AG08396 (cell line): ENCODE measurements at regions not wholly inside any gene's neighbourhood (a gene's known extent, or its start where the extent isn't known, plus 50 kb on each side); places are given as distances from the start of the nearest gene placed in this dataset.
"Not testable (repeated sequence)": the region's sequence is repeated elsewhere in the genome, so short reads cannot be mapped to it uniquely, and the experiment has no call there.

Source experiments
- DNase-seq: peaks from one replicate; pipeline ENCODE4 v3.0.0; 2012; ENCODE audit warnings: low spot score, mixed read lengths

DNA sequence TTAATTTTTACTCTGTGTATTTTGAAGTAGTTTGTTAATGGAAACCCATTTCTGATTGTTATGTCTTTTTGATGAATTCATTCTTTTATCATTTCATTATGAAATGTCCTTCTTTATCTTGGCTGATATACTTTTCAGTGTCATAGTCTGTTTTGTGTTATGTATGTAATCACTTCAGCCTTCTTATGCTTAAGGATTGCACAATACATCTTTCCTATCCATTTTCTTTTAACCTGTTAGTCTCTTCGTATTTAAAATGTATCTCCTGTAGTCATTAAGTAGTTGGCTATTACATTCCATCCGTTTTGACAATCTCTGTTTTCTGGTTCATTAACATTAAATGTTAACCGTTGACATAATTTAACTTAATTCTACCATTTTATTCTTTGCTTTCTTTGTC is 344.6 kb upstream of the CTNND2 start:
- no peak for DNase-seq

DNA sequence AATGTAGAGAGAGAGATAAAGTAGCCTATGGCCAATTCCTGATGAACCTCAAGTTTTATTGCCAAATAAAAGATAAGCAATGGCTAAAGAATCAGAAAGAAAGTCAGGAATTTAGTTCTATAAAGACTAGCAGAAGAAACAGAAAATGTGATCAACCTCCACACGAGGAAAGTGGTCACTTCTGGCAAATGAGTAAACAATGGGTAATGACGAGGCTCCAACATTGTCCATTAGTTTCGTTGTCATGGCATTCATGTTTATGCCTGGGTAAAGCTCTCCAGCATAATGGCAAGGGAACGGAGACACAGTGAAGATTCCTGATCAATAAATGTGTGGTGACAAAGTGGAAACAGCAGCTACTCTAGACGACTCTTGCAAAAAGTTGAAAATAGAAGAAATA is 341.8 kb upstream of the CTNND2 start:
- DNase-seq = no peak

DNA sequence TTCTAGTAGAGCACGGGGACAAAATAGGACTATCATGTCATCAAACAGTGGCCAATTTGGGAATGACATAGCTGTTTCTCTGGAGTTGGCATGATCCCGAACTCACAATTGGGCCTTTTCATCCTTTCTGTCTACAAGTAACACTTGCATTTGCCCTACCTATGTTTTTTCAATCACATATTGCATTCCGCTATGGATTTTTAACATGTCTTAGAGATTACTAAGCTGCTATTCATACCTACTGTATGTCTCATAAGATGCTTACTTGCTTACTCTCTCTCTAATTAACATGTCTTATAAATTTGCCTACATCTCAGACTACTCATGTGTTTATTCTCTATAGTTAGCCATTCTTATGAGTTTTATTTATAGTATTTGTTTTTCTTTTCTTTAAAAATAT is 341.2 kb upstream of the CTNND2 start:
- DNase-seq = no peak

DNA sequence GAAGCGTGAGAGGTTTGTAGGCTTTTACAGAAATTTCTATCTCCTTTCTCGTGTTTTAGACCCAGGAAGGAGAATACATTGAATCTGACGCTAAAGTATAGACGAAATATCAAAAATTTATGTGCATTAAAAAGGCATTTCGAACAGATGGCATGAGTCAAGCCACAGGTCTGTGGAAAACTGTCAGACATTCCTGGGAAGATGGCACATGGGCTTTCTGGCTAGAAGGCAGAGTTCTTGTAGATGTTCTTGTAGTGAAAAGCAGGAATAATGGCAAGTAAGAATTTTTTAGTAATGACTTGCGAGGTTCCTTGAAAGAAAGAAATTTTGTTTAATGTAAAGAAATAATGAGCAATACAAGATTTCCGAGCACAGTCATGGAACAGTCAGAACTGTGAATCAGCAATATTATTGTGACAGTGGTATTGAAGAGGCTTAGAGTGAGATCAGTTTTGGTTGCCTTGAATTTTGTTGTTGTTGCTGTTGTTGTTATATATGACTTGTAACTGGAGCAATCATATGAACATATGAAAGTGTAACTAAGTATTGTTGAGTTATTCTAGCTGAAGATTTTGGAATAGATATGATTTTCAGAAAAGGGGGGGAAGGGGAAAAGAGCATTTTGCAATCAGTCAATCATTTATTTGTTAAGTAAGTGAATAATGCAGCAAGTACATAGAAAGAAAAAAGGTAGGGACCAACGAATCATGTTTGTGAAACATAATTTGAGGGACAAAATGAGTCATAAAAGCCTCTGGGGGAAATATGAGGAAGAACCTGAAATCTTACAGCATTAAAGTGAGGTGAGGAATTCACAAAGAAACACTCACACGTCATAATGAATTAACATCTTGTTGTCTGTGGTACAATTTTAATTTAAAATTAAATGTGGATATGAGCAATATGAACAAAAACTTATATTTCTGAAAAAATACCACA is 339.0 kb upstream of the CTNND2 start:
- no peak for DNase-seq

DNA sequence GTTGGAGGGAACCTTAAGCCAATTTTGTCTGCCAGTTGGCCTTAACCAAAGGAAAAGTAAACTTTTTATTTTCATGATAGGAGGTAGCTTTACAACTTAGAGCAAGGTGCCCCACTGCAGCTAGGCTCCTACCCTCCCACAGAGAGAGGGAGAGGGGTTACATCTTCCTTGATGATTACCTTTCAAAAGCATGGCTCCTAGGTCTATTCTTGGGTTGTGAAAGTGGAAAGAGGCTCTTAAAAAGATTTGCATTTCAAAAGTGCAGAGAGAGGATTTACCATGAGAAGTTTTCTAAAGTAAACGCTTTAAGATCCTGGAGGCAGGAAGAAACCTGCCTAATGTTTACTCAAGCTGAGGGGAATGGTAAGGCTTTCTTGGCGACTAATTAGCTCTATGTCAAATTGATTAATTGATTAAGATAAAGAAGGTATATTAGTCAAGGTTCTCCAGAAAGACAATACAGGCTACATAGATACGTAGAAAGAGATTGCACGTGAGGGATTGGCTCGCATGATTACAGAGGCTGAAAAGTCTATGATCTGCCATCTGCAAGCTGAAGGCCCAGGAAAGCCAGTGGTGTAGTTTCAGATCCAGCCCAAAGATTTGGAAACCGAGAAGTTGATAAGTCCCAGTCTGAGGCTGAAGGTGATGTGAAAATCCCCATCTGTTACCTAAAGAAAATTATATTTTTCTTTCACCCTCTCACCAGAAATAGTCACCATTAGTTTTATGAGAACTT is 333.8 kb upstream of the CTNND2 start:
- DNase-seq = no peak

DNA sequence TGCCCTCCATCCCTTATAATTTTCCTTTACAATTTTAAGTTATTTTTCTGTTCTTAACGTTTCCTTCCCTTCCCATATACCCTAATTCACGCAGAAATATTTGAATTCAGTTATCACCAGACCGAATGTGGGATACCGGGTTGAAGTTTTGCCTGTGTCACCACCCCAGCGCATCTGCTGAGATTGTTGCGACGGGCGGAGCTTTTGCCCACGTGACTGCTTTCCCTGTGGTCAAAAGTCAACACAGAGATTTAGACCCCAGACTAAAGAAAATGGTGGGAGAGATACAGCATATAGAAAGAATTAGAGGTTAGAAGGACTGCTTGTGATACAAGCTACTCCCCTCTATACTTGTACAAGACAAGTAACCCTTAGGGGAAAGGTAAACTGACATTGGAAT is 326.4 kb upstream of the CTNND2 start:
- DNase-seq = no peak

DNA sequence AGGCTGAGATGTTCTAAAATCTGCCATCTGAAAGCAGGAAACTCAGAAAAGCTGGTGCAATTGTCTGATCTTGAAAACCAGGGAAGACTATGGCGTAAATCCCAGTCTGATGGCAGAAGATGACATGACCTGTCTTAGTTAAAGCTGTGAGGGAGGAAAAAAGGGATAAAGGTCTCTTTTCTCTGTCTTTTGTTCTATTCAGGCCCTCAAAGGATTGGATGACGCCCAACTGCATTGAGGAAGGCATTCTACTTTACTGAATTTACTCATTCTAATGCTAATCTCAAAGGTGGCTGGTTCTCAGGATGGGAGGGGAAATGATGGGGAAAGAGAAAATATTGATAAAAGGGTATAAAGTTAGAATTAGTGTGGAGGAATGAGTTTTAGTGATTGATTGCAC is 312.8 kb upstream of the CTNND2 start:
- DNase-seq = no peak

DNA sequence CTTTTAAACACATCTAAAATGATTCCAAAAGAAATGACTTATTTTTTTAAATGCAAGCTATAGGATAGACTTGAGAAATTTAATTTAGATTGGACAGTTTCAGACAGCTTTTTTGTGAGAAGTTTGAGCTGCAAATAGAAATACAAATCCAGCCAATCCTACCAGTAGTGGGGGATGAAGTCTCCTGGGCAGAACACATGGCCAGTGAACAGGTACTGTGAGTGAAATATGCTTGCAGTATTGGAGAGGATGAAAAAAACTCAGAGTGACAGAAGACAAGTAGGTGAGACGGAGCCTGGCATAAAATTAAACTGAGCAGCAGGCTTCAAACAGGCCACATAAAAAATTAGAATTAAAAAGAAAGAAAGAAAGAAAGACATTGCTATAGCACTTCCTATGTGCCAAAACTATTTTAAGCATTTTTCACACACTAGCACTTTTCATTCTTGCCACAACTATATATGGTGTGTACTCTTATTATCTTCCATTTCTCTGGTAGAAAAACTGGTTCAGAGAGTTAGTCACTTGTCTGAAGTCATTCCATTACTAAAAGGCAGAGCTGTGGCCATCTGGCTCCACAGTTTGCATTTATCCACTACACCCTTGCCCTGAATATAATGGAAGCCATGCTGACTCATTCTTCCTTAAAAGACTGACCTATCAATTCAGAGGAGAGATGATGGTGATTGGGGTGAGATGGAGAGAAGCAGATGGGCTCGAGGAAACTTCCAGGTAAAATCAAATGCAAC is 310.2 kb upstream of the CTNND2 start:
- DNase-seq = no peak

DNA sequence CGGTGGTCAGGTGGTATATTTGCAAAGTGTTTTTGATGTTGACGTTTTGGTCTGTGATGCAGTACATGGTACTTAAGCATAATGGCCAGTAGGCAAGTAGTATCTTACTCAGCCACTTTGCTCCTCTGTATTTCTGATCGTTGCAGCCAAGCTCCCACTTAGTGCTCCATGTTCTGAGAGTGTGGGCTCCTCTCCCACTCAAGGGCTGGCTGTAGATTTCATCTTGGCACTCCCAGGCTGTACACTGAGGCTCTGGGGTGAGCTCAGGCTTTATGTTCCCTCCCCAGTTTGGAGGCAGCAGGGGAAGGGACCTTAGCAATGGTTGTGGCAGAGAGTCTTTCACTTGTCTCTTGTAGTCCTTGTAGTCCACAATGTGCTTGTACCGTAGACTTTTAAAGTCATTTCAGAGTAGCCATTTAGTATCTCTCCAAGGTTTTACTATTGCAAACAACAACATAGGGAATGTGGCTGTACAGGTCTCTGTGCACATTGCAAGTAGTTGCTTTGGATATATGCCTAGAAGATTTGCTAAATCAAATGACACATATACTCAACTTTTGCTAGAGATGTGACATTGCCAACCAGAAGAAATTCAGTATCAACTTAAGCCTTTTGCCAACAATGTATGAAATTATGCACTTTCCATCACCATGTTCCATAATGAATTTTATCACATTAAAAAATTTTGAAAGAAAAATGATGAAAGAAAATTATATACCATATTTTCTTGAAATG is 304.3 kb upstream of the CTNND2 start:
- DNase-seq = no peak

DNA sequence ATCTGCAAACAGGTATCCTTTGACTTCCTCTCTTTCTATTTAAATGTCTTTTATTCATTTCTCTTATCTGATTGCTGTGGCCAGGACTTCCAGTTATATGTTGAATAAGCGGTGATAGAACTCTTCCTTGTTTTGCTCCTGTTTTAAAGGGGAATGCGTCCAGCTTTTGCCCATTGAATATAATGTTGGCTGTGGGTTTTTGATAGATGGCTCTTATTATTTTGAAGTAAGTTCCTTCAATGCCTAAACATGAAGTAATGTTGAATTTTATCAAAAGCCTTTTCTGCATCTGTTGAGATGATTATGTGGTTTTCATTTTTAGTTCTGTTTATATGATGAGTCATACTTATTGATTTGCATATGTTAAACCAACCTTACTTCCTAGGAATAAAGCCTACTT is 300.5 kb upstream of the CTNND2 start:
- DNase-seq = no peak

DNA sequence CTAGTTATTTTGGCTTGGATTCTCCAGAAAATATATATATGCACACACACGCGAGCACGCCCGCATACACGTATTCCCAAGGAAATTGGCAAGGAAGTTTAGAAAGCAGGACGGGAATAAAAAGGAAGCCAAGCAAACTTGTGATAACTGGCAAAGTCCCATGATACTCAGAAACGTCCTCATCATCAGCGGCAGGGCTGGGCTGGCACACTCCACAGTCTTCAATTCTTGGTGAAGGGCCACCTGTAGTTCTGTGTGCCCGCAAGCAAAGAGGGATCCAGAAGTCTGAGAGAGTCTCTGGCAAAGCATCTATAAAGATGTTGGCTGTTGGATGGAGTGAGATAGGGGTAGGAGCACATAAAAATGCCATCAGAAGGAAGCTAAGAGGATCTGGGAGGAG is 289.3 kb upstream of the CTNND2 start:
- DNase-seq = no peak

DNA sequence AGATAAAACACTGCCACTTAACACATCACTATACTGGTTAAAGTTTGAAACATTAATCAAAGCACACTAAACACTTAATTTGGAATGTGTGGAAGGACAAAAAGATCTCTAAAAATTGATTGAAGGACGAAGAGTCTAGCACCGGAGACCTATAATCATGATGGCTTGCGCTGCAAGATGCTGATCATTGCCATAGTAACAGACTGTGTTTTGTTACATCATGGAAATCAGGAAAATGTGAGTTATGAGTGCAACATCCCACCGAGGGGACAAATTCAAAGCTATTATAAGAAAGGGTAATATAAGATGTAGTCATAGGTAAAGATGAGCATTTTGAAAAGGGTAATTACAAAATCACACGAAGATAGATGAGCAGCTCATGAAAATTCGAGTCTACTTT is 278.8 kb upstream of the CTNND2 start:
- no peak for DNase-seq

DNA sequence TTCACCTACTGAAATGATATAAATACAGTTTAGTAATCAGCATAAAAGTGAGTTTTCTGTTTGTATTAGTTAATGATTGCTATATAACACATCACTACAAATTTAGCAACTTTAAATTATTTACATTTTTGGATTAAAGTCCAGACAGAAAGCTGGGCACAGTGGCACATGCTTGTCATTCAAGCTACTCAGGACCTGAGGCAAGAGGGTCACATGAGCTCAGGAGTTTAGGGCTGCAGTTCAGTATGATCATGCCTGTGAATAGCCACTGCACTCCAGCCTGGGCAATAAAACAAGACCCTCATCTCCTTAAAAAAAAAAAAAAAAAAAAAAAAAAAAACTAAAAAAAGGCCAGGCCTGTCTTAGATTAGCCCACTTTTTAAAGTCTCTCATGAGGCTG is 273.6 kb upstream of the CTNND2 start:
- no peak for DNase-seq

DNA sequence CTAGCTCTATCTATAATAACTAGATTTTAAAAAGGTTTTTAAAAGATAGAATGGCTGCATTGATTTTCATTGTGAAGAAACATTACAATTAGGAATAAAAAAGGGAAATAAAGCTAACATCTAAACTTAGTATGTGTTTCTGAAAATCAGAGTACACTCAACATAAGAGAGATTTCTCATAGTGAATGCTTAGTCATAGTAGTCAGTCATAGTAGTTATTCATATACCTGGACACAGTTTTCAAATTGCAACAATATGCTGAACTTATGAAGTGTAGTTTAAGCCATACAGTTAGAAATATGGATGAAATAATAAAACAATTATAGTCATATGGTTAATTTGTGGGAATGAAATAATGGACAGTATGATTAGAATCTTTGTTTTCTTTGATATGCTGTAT is 273.0 kb upstream of the CTNND2 start:
- DNase-seq = no peak

DNA sequence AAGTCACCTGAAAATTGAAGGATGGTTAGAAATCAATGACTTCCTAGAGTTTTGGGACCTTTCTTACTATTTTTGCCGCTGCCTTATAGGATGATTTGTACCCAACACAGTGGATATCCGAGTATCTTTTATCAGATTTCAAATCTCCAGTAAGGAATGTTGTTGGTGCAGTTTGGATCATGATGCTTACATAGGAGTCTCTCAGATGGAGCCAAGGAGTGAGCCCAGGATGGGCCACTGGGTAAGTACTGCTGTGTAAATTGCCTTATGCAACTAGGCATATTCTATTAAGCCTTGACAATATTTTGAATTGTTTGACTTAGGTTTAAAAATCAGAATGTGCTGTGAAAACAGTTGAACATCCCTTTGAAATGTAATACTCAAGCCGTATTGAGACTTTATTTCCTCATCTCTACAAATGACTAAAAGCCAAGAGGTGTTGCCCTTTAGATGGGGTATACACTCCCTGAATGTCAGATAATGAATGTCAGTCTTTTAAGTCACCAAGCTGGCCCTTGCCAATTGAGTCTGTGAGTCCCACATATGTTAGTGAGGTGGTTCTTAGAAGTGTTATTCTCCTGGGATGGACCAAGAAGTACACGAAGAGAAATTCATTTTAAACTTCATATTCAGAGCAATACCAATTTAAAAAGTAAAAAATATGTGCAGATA is 271.8 kb upstream of the CTNND2 start:
- DNase-seq = no peak

DNA sequence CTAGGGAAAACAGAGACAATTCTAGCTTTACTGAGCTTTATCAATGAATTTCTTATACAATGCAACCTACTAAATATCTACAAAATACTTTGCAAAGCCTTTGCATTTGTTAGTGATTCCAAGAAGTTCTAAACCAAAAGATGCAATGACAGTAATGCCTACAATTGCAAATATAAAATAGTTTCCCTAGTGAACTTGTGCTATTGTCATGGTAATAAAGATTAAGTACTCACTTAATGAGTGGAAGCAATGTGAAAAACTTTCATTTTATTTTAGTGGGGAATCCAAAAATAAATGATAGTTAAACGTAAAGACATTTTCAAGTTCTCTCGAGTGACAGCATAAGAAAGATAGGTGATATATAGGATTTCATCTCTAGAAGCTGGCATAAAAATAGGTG is 270.5 kb upstream of the CTNND2 start:
- no peak for DNase-seq

DNA sequence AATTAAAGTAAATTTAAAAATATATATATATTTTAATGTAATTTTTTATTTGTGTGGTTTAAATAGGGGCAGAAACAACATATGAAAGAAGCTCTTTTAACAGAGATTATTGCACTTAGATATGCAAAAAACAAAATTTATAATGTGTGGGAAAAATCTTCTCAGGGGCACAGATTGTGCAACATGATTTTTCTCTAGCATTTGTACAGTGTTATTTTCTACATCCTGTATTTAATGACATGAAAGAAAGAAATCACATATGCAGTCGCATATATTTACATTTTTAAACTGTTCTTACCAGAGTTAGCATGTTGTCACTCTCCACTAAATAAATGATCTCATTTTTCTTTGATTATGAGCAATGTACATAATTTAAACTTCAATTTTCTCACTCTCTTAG is 265.3 kb upstream of the CTNND2 start:
- DNase-seq = no peak

DNA sequence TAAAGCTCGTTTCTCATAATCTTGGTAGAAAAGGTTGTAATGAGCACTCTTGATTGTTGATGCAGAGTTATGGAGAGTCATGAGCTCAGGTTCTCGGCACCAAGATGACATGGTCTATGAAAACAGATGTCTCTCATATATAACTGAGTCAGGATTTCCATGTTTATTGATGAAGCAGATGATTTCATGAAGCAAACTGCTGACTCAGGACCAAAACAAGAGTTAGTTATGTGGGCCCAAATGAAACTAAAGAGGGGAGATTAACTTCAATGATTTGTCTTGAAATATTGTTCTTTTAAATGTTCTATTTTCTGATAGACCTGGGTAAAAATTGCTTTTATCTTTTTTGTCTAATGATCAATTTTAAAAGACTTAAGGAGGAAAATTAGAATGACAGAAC is 258.6 kb upstream of the CTNND2 start:
- DNase-seq = no peak

DNA sequence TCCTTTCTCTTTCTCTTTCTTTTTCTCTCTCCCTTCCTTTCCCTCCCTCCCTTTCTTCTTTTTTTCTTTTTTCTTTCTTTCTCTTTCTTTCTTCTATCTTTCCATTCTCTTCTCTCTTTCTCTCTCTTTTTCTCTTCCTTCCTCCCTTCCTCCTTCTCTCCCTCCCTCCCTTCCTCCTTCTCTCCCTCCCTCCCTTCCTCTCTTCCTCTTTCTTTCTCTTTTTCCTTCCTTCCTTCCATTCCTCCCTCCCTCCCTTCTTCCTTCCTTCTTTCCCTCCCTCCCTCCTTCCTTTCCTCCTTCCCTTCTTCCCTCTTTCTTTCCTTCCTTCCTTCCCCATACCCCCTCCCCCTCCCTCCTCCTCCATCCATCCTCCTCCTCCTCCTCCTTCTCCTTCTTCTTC is 243.3 kb upstream of the CTNND2 start:
- DNase-seq = no peak

DNA sequence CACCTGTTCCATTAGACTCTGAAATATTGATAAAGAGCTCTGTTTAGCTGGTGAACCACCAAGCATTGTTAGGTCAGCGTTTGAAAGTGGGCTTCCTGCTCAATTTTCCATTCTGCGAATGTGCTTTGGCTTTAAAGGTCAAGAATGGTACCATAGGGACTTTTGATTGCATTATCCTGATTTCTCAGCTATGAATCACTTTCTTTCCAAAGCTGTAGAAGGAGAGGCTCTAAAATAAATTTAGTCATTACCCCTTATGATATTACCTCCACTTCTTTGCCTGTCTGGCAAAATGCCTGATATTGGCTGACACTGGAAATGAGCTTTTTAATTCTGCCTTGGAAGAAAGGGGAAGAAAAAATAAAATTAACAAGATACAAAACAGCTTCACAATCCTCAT is 237.2 kb upstream of the CTNND2 start:
- DNase-seq = no peak

DNA sequence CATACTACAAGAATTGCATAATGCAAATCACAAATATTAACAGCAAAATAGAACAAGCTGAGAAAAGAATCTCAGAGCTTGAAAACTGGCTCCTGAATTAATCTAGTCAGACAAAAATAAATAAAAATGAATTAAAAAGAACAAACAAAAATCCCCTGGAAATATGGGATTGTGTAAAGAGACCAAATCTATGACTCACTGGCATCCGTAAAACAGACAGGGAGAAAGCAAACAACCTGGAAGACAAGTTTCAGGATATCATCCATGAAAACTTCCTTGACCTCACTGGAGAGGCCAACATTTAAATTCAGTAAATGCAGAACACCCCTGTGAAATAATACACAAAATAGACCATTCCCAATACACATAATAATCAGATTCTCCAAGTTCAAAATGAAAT is 229.3 kb upstream of the CTNND2 start:
- no peak for DNase-seq

DNA sequence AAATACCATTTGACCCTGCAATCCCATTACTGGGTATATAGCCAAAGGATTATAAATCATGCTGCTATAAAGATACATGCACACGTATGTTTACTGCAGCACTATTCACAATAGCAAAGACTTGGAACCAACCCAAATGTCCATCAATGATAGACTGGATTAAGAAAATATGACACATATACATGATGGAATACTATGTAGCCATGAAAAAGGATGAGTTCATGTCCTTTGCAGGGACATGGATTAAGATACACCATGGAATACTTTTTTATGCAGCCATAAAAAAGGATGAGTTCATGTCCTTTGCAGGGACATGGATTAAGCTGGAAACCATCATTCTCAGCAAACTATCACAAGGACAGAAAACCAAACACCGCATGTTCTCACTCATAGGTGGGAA is 226.8 kb upstream of the CTNND2 start:
- DNase-seq = not testable (repeated sequence)
